ENCODE measurements at regions not wholly inside any gene's neighbourhood (a gene's known extent, or its start where the extent isn't known, plus 50 kb on each side); places are given as distances from the start of the nearest gene placed in this dataset.

GRCh38 chr5:16378762-16379161 lies 86.8 kb downstream of the ZNF622 start:
- no TSS peak for BruUV-seq (replicated peaks)

More at GRCh38 chr5:16378762-16379161, 86.8 kb downstream of the ZNF622 start:
- Histone ChIP-seq H3K4me3 (replicated peaks in 1 of 2; ENCODE audit: low read depth in 1 of 2, low read length in 2 of 2) (no peak overlapping the region), H3K9me3 (ENCODE audit: control insufficient read depth in 1 of 2, insufficient read depth in 1 of 2, low read depth in 1 of 2, low read length in 2 of 2) (no peaks in the 10 kb centered on the region), H4K20me1 (ENCODE audit: insufficient read depth) (no peaks in the 10 kb centered on the region), H3K79me2 (ENCODE audit: insufficient read depth, low read length) (no peaks in the 10 kb centered on the region), H3K9me2 (ENCODE audit: insufficient read depth) (no peaks in the 10 kb centered on the region), H3K4me2 (ENCODE audit: low read length) (no peak overlapping the region), H3K4me1 (ENCODE audit: control insufficient read depth in 1 of 2, insufficient read depth in 2 of 2, low read length in 2 of 2) (no peaks in the 10 kb centered on the region), H3K27me3 (ENCODE audit: insufficient read depth, low read length) (peaks cover 10% of the 10 kb centered on the region; the same call in 1 of the 2 replicates), H3K27ac (ENCODE audit: low read depth, low read length) (no peak overlapping the region), H3K36me3 (ENCODE audit: control insufficient read depth in 1 of 2, insufficient read depth in 2 of 2, low read length in 2 of 2) (no peaks in the 10 kb centered on the region), H2AFZ (ENCODE audit: low read depth, low read length, poor library complexity, severe bottlenecking) (no peak overlapping the region), H3K9ac (ENCODE audit: low read length) (no peak overlapping the region)
- intact Hi-C loops (cut with micrococcal nuclease), result no loop called here
- RAD21 ChIA-PET (ENCODE audit: low non-redundant PET in 1 of 2, low total read pairs in 2 of 2, uncharacterized antibody in 2 of 2, unreplicated experiment in 2 of 2), result no interaction called here
- DNase-seq (ENCODE audit: low read depth, low spot score) (no peak), ATAC-seq (no peak)
- POLR2A ChIA-PET, result no interaction called here
- TF ChIP-seq SRF (IDR thresholded peaks at IDR 0.05; ENCODE audit: low read depth) (no peak), ZFX (IDR thresholded peaks at IDR 0.05) (no peak), ZNF274 (IDR thresholded peaks at IDR 0.05; ENCODE audit: low read depth, low read length) (no peak), ELF1 (IDR thresholded peaks at IDR 0.05; ENCODE audit: borderline replicate concordance, low read depth) (no peak), RAD21 (IDR thresholded peaks at IDR 0.05; ENCODE audit: low read depth) (no peak), CBX3 (IDR thresholded peaks at IDR 0.05; ENCODE audit: low read depth) (no peak), REST (IDR thresholded peaks at IDR 0.05; ENCODE audit: low read depth) (no peak), FOSL1 (IDR thresholded peaks at IDR 0.05; ENCODE audit: low read depth) (no peak), JUND (IDR thresholded peaks at IDR 0.05) (no peak), MAX (IDR thresholded peaks at IDR 0.05) (no peak), YY1 (IDR thresholded peaks at IDR 0.05; ENCODE audit: extremely low read depth, insufficient replicate concordance, low read depth, low read length) (no peak), ATF3 (IDR thresholded peaks at IDR 0.05) (no peak), POLR2AphosphoS5 (IDR thresholded peaks at IDR 0.05; ENCODE audit: low read depth, low read length) (no peak)
- CTCF ChIA-PET, result no interaction called here
